WTC11 (cell line): ENCODE measurements at regions not wholly inside any gene's neighbourhood (a gene's known extent, or its start where the extent isn't known, plus 50 kb on each side); places are given as distances from the start of the nearest gene placed in this dataset.

Experiments used
- ATAC-seq: fragments of 200-7000 bp; cut with Tn5 transposase; 2 replicates; pipeline ENCODE4 v1.10.0; 2021; ENCODE audit warnings: mild to moderate bottlenecking, moderate library complexity
- CTCF ChIA-PET: fragments of 300-600 bp; sonication (Branson Sonifier 250); formaldehyde crosslinking; loops from one replicate; lab custom pipeline; 2021; ENCODE audit warnings: antibody characterized with exemption; lab: Charles Lee
- POLR2A ChIA-PET: fragments of 350-600 bp; sonication (Branson Sonifier 250); formaldehyde crosslinking; loops from one replicate; lab custom pipeline; 2021; ENCODE audit warnings: antibody characterized with exemption; lab: Charles Lee
- DNase-seq: peaks from one replicate; pipeline ENCODE4 v3.0.0; 2021; ENCODE audit warnings: low spot score
- H3K27ac Mint-ChIP-seq: 2 replicates; pipeline ENCODE4 v1.8.0; 2021; ENCODE audit warnings: mixed read lengths
- H3K27me3 Mint-ChIP-seq: 2 replicates; pipeline ENCODE4 v1.8.0; 2021; ENCODE audit warnings: low read depth, mild to moderate bottlenecking, moderate library complexity, mixed read lengths
- H3K36me3 Mint-ChIP-seq: 2 replicates; pipeline ENCODE4 v1.8.0; 2021; ENCODE audit warnings: mixed read lengths
- H3K4me1 Mint-ChIP-seq: 2 replicates; pipeline ENCODE4 v1.8.0; 2022; ENCODE audit warnings: mixed read lengths
- H3K4me3 Mint-ChIP-seq: 2 replicates; pipeline ENCODE4 v1.8.0; 2021; ENCODE audit warnings: mild to moderate bottlenecking, moderate library complexity, mixed read lengths
- H3K9me3 Mint-ChIP-seq: 2 replicates; pipeline ENCODE4 v1.8.0; 2021; ENCODE audit warnings: mixed read lengths
- CBFB ChIP-seq: sonication (generic); formaldehyde crosslinking; IDR thresholded peaks from 2 replicates; pipeline ENCODE4 v1.8.1; 2022; ENCODE audit warnings: mild to moderate bottlenecking, low read depth, missing genetic modification reagents
- CREB1 ChIP-seq: sonication (generic); formaldehyde crosslinking; IDR thresholded peaks from 2 replicates; pipeline ENCODE4 v1.8.0; 2023; ENCODE audit warnings: mild to moderate bottlenecking, missing genetic modification reagents
- FOXJ3 ChIP-seq: sonication (generic); formaldehyde crosslinking; IDR thresholded peaks from 2 replicates; pipeline ENCODE4 v1.9.0; 2021; ENCODE audit warnings: missing genetic modification reagents, mild to moderate bottlenecking, borderline replicate concordance
- FOXP1 ChIP-seq: sonication (generic); formaldehyde crosslinking; IDR thresholded peaks from 2 replicates; pipeline ENCODE4 v1.8.0; 2022; ENCODE audit warnings: missing genetic modification reagents, mild to moderate bottlenecking, moderate library complexity, borderline replicate concordance
- GABPB1 ChIP-seq: sonication (generic); formaldehyde crosslinking; IDR thresholded peaks from 2 replicates; pipeline ENCODE4 v1.8.1; 2023; ENCODE audit warnings: mild to moderate bottlenecking, missing genetic modification reagents
- GTF2I ChIP-seq: fragments of 250-450 bp; sonication (Bioruptor Pico); conservative IDR thresholded peaks from 2 replicates; pipeline ENCODE4 v1.4.0; 2021; ENCODE audit warnings: mild to moderate bottlenecking
- HMGA2 ChIP-seq: fragments of 250-450 bp; sonication (Bioruptor Pico); IDR thresholded peaks from 2 replicates; pipeline ENCODE4 v1.4.0; 2021; ENCODE audit warnings: mild to moderate bottlenecking, moderate library complexity
- NFATC4 ChIP-seq: fragments of 250-450 bp; sonication (Bioruptor Pico); IDR thresholded peaks from 2 replicates; pipeline ENCODE4 v1.9.0; 2021; ENCODE audit warnings: mild to moderate bottlenecking
- OVOL2 ChIP-seq: fragments of 250-450 bp; sonication (Bioruptor Pico); IDR thresholded peaks from 2 replicates; pipeline ENCODE4 v1.9.0; 2021; ENCODE audit warnings: mild to moderate bottlenecking, borderline replicate concordance
- SP1 ChIP-seq: sonication (generic); formaldehyde crosslinking; conservative IDR thresholded peaks from 2 replicates; pipeline ENCODE4 v1.8.1; 2022; ENCODE audit warnings: missing genetic modification reagents
- TEAD1 ChIP-seq: sonication (generic); formaldehyde crosslinking; IDR thresholded peaks from 2 replicates; pipeline ENCODE4 v1.8.0; 2022; ENCODE audit warnings: mild to moderate bottlenecking, missing genetic modification reagents
- ZBTB21 ChIP-seq: sonication (generic); formaldehyde crosslinking; IDR thresholded peaks from 2 replicates; pipeline ENCODE4 v1.8.1; 2023; ENCODE audit warnings: mild to moderate bottlenecking, missing genetic modification reagents, borderline replicate concordance
- ZNF138 ChIP-seq: sonication (generic); formaldehyde crosslinking; conservative IDR thresholded peaks from 2 replicates; pipeline ENCODE4 v1.8.1; 2022; ENCODE audit warnings: mild to moderate bottlenecking, moderate library complexity, missing genetic modification reagents
- ZNF281 ChIP-seq: sonication (generic); formaldehyde crosslinking; IDR thresholded peaks from 2 replicates; pipeline ENCODE4 v1.8.0; 2023; ENCODE audit warnings: mild to moderate bottlenecking, missing genetic modification reagents
- ZNF416 ChIP-seq: fragments of 250-450 bp; sonication (Bioruptor Pico); IDR thresholded peaks from 2 replicates; pipeline ENCODE4 v1.9.0; 2021; ENCODE audit warnings: mild to moderate bottlenecking, inconsistent platforms
- ZNF425 ChIP-seq: fragments of 250-450 bp; sonication (Bioruptor Pico); conservative IDR thresholded peaks from 2 replicates; pipeline ENCODE4 v1.9.0; 2021; ENCODE audit warnings: mild to moderate bottlenecking
- ZNF671 ChIP-seq: fragments of 250-450 bp; sonication (Bioruptor Pico); IDR thresholded peaks from 2 replicates; pipeline ENCODE4 v1.8.0; 2021; ENCODE audit warnings: mild to moderate bottlenecking
- TF ChIP-seq, protein P1 (sequence below): sonication (generic); formaldehyde crosslinking; IDR thresholded peaks from 2 replicates; pipeline ENCODE4 v1.8.0; 2022; ENCODE audit warnings: mild to moderate bottlenecking, missing genetic modification reagents
- TF ChIP-seq, protein P2 (sequence below): sonication (generic); formaldehyde crosslinking; IDR thresholded peaks from 2 replicates; pipeline ENCODE4 v1.8.0; 2022; ENCODE audit warnings: mild to moderate bottlenecking, missing genetic modification reagents
- TF ChIP-seq, protein P3 (sequence below): fragments of 250-450 bp; sonication (Bioruptor Pico); IDR thresholded peaks from 2 replicates; pipeline ENCODE4 v2.1.2; 2022; ENCODE audit warnings: mild to moderate bottlenecking, moderate library complexity
- TF ChIP-seq, protein P4 (sequence below): sonication (generic); formaldehyde crosslinking; IDR thresholded peaks from 2 replicates; pipeline ENCODE4 v1.8.1; 2022; ENCODE audit warnings: low read depth, mild to moderate bottlenecking, moderate library complexity, missing genetic modification reagents, borderline replicate concordance
- TF ChIP-seq, protein P5 (sequence below): sonication (generic); formaldehyde crosslinking; IDR thresholded peaks from 2 replicates; pipeline ENCODE4 v1.8.1; 2023; ENCODE audit warnings: mild to moderate bottlenecking, missing genetic modification reagents, moderate library complexity
- TF ChIP-seq, protein P6 (sequence below): sonication (generic); formaldehyde crosslinking; IDR thresholded peaks from 2 replicates; pipeline ENCODE4 v1.8.1; 2022; ENCODE audit warnings: low read depth, missing genetic modification reagents, borderline replicate concordance

- ChIA-PET CTCF (no interaction called here), POLR2A (no interaction called here)
- peaks cover 16% of the 10 kb centered on the region for H3K4me1 Mint-ChIP-seq
- ATAC-seq (no peak), DNase-seq (no peak)
- no peak overlapping the region for H3K4me3 Mint-ChIP-seq
- H3K27me3 Mint-ChIP-seq, result no peaks in the 10 kb centered on the region
- peaks cover 9% of the 10 kb centered on the region for H3K9me3 Mint-ChIP-seq
- TF ChIP-seq, protein P1, sequence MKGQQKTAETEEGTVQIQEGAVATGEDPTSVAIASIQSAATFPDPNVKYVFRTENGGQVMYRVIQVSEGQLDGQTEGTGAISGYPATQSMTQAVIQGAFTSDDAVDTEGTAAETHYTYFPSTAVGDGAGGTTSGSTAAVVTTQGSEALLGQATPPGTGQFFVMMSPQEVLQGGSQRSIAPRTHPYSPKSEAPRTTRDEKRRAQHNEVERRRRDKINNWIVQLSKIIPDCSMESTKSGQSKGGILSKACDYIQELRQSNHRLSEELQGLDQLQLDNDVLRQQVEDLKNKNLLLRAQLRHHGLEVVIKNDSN (CRISPR knock-in tag), result no peak
- TF ChIP-seq SP1 (CRISPR knock-in tag) (no peak), NFATC4 (no peak), FOXP1 (CRISPR knock-in tag) (no peak), ZNF671 (CRISPR knock-in tag) (no peak), GABPB1 (CRISPR knock-in tag) (no peak), GTF2I (no peak), ZNF138 (no peak), CBFB (CRISPR knock-in tag) (no peak), HMGA2 (no peak), ZNF425 (CRISPR knock-in tag) (no peak), ZBTB21 (CRISPR knock-in tag) (no peak)
- TF ChIP-seq, protein P2, sequence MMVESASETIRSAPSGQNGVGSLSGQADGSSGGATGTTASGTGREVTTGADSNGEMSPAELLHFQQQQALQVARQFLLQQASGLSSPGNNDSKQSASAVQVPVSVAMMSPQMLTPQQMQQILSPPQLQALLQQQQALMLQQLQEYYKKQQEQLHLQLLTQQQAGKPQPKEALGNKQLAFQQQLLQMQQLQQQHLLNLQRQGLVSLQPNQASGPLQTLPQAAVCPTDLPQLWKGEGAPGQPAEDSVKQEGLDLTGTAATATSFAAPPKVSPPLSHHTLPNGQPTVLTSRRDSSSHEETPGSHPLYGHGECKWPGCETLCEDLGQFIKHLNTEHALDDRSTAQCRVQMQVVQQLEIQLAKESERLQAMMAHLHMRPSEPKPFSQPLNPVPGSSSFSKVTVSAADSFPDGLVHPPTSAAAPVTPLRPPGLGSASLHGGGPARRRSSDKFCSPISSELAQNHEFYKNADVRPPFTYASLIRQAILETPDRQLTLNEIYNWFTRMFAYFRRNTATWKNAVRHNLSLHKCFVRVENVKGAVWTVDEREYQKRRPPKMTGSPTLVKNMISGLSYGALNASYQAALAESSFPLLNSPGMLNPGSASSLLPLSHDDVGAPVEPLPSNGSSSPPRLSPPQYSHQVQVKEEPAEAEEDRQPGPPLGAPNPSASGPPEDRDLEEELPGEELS (CRISPR knock-in tag), result no peak
- TF ChIP-seq, protein P3, sequence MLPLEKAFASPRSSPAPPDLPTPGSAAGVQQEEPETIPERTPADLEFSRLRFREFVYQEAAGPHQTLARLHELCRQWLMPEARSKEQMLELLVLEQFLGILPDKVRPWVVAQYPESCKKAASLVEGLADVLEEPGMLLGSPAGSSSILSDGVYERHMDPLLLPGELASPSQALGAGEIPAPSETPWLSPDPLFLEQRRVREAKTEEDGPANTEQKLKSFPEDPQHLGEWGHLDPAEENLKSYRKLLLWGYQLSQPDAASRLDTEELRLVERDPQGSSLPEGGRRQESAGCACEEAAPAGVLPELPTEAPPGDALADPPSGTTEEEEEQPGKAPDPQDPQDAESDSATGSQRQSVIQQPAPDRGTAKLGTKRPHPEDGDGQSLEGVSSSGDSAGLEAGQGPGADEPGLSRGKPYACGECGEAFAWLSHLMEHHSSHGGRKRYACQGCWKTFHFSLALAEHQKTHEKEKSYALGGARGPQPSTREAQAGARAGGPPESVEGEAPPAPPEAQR (CRISPR knock-in tag), result no peak
- TF ChIP-seq, protein P4, sequence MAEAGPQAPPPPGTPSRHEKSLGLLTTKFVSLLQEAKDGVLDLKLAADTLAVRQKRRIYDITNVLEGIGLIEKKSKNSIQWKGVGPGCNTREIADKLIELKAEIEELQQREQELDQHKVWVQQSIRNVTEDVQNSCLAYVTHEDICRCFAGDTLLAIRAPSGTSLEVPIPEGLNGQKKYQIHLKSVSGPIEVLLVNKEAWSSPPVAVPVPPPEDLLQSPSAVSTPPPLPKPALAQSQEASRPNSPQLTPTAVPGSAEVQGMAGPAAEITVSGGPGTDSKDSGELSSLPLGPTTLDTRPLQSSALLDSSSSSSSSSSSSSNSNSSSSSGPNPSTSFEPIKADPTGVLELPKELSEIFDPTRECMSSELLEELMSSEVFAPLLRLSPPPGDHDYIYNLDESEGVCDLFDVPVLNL, result no peak
- TF ChIP-seq, protein P5, sequence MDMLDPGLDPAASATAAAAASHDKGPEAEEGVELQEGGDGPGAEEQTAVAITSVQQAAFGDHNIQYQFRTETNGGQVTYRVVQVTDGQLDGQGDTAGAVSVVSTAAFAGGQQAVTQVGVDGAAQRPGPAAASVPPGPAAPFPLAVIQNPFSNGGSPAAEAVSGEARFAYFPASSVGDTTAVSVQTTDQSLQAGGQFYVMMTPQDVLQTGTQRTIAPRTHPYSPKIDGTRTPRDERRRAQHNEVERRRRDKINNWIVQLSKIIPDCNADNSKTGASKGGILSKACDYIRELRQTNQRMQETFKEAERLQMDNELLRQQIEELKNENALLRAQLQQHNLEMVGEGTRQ (CRISPR knock-in tag), result no peak
- H3K36me3 Mint-ChIP-seq, result peaks cover 6% of the 10 kb centered on the region
- no peak overlapping the region for H3K27ac Mint-ChIP-seq
Observed at GRCh38 chr4:29046186-29046585, 1674.0 kb upstream of the PCDH7 start.

DNA sequence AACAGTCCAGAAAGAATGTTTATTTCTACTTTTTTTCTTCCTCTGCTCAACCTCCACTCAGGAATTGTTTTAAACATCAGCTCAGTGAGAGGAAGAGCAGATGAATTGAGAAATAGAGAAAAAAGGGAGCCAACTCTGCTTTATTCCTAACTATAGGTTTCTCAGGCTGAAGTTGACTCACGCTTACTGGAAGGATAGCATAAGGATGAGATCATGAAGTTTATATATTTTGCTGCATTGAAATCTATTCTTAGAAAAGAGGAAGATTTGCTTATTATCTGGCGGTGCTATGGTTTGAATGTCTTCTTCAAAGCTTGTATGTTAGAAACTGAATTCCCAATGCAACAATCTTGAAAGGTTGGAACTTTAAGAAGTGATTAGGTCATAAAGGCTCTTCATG lies 1673.4 kb upstream of the PCDH7 start:
- ChIA-PET CTCF (no interaction called here), POLR2A (no interaction called here)
- H3K4me3 Mint-ChIP-seq, result no peak overlapping the region
- no peak overlapping the region for H3K27ac Mint-ChIP-seq
- no peak for DNase-seq
- peaks cover 22% of the 10 kb centered on the region for H3K4me1 Mint-ChIP-seq
- ATAC-seq, result no peak
- H3K27me3 Mint-ChIP-seq, result no peaks in the 10 kb centered on the region
- peaks cover 6% of the 10 kb centered on the region for H3K36me3 Mint-ChIP-seq
- H3K9me3 Mint-ChIP-seq, result peaks cover 9% of the 10 kb centered on the region
- TF ChIP-seq OVOL2 (CRISPR knock-in tag) (no peak), ZNF416 (CRISPR knock-in tag) (no peak), TEAD1 (CRISPR knock-in tag) (no peak), FOXJ3 (no peak), SP1 (CRISPR knock-in tag) (no peak), CREB1 (no peak), ZNF281 (CRISPR knock-in tag) (no peak)
- TF ChIP-seq, protein P3 (CRISPR knock-in tag), result no peak
- TF ChIP-seq, protein P6, sequence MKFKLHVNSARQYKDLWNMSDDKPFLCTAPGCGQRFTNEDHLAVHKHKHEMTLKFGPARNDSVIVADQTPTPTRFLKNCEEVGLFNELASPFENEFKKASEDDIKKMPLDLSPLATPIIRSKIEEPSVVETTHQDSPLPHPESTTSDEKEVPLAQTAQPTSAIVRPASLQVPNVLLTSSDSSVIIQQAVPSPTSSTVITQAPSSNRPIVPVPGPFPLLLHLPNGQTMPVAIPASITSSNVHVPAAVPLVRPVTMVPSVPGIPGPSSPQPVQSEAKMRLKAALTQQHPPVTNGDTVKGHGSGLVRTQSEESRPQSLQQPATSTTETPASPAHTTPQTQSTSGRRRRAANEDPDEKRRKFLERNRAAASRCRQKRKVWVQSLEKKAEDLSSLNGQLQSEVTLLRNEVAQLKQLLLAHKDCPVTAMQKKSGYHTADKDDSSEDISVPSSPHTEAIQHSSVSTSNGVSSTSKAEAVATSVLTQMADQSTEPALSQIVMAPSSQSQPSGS (CRISPR knock-in tag), result no peak
